Activated CD8-positive, alpha-beta T cell treated with anti-CD3 and anti-CD28 coated beads for 36 hours (primary cell): ENCODE measurements at regions not wholly inside any gene's neighbourhood (a gene's known extent, or its start where the extent isn't known, plus 50 kb on each side); places are given as distances from the start of the nearest gene placed in this dataset.
"Not testable (repeated sequence)": the region's sequence is repeated elsewhere in the genome, so short reads cannot be mapped to it uniquely, and the experiment has no call there.

ENCODE experiments used
- ATAC-seq: fragments of 200-7000 bp; cut with Tn5 transposase; one replicate; pipeline ENCODE4 v1.10.0; 2021; ENCODE audit warnings: mild to moderate bottlenecking, moderate library complexity
- CTCF ChIA-PET: fragments of 350-600 bp; sonication (Branson Sonifier 250); formaldehyde crosslinking; loops from one replicate; lab custom pipeline; 2021; ENCODE audit warnings: antibody characterized with exemption; lab: Charles Lee
- POLR2A ChIA-PET: fragments of 350-600 bp; sonication (Branson Sonifier 250); formaldehyde crosslinking; loops from one replicate; lab custom pipeline; 2021; ENCODE audit warnings: antibody characterized with exemption; lab: Charles Lee
- DNase-seq: peaks from one replicate; pipeline ENCODE4 v3.0.0-alpha.2; 2020
- H3K27ac Mint-ChIP-seq: one replicate; pipeline ENCODE4 v1.8.0; 2021; ENCODE audit warnings: mild to moderate bottlenecking, mixed read lengths
- H3K27me3 Mint-ChIP-seq: one replicate; pipeline ENCODE4 v1.8.0; 2021; ENCODE audit warnings: mixed read lengths
- H3K36me3 Mint-ChIP-seq: one replicate; pipeline ENCODE4 v1.8.0; 2021; ENCODE audit warnings: low read depth, mixed read lengths
- H3K4me1 Mint-ChIP-seq: one replicate; pipeline ENCODE4 v1.8.0; 2021; ENCODE audit warnings: low read depth, mixed read lengths
- H3K4me3 Mint-ChIP-seq: one replicate; pipeline ENCODE4 v1.8.0; 2021; ENCODE audit warnings: mild to moderate bottlenecking, moderate library complexity, mixed read lengths
- H3K9me3 Mint-ChIP-seq: one replicate; pipeline ENCODE4 v1.8.0; 2021; ENCODE audit warnings: mixed read lengths
- CTCF ChIP-seq: fragments of 200-600 bp; IDR thresholded peaks from one replicate; pipeline ENCODE4 v1.8.0; 2022; ENCODE audit warnings: antibody characterized with exemption, mild to moderate bottlenecking
- intact Hi-C: fragments of 100-400 bp; cut with micrococcal nuclease; formaldehyde crosslinking; loops from one replicate; pipeline ENCODE4 v1.10.0; 2022

GRCh38 chr20:7792150-7792869 is 147.9 kb downstream of the HAO1 start:
- Mint-ChIP-seq H3K27ac (no peak overlapping the region), H3K4me3 (no peak overlapping the region), H3K9me3 (peaks cover 1% of the 10 kb centered on the region), H3K27me3 (no peaks in the 10 kb centered on the region), H3K36me3 (no peaks in the 10 kb centered on the region), H3K4me1 (no peaks in the 10 kb centered on the region)
- ATAC-seq (no peak), DNase-seq (no peak)
- ChIA-PET POLR2A (no interaction called here), CTCF (no interaction called here)
- TF ChIP-seq CTCF: no peak
- intact Hi-C loops: no loop called here

GRCh38 chr20:7798176-7798575 is 142.1 kb downstream of the HAO1 start:
- no peak for TF ChIP-seq CTCF
- POLR2A ChIA-PET: no interaction called here
- ATAC-seq: no peak

GRCh38 chr20:7799862-7800261 is 140.4 kb downstream of the HAO1 start:
- ATAC-seq (no peak), DNase-seq (no peak)
- intact Hi-C loops: no loop called here
- H3K27me3 Mint-ChIP-seq: no peaks in the 10 kb centered on the region
- H3K4me1 Mint-ChIP-seq: no peaks in the 10 kb centered on the region
- ChIA-PET CTCF (no interaction called here), POLR2A (no interaction called here)
- H3K4me3 Mint-ChIP-seq: no peak overlapping the region
- TF ChIP-seq CTCF: no peak
- peaks cover 2% of the 10 kb centered on the region for H3K9me3 Mint-ChIP-seq
- H3K27ac Mint-ChIP-seq: no peak overlapping the region
- H3K36me3 Mint-ChIP-seq: no peaks in the 10 kb centered on the region

More at GRCh38 chr20:7798176-7798575, 142.1 kb downstream of the HAO1 start:
- no peak overlapping the region for H3K4me3 Mint-ChIP-seq
- H3K27ac Mint-ChIP-seq: no peak overlapping the region
- H3K4me1 Mint-ChIP-seq: no peaks in the 10 kb centered on the region
- no peaks in the 10 kb centered on the region for H3K27me3 Mint-ChIP-seq
- DNase-seq: no peak
- no peaks in the 10 kb centered on the region for H3K36me3 Mint-ChIP-seq
- H3K9me3 Mint-ChIP-seq: peaks cover 2% of the 10 kb centered on the region
- CTCF ChIA-PET: no interaction called here
- intact Hi-C loops: no loop called here

- H3K4me3 Mint-ChIP-seq, intact Hi-C loops, H3K9me3 Mint-ChIP-seq, CTCF ChIA-PET, H3K27ac Mint-ChIP-seq, ATAC-seq, H3K4me1 Mint-ChIP-seq, DNase-seq, POLR2A ChIA-PET, H3K36me3 Mint-ChIP-seq, H3K27me3 Mint-ChIP-seq: not testable (repeated sequence)
Measured at GRCh38 chr20:7803411-7804151, 136.7 kb downstream of the HAO1 start.

- DNase-seq (no peak), ATAC-seq (no peak)
- H3K4me3 Mint-ChIP-seq: no peak overlapping the region
- H3K36me3 Mint-ChIP-seq: no peaks in the 10 kb centered on the region
- H3K9me3 Mint-ChIP-seq: peaks cover 17% of the 10 kb centered on the region
- no peaks in the 10 kb centered on the region for H3K4me1 Mint-ChIP-seq
- no peak for TF ChIP-seq CTCF
- H3K27ac Mint-ChIP-seq: no peak overlapping the region
- intact Hi-C loops: no loop called here
- POLR2A ChIA-PET: no interaction called here
- CTCF ChIA-PET: no interaction called here
- no peaks in the 10 kb centered on the region for H3K27me3 Mint-ChIP-seq
Measured at GRCh38 chr20:7806831-7807230, 133.4 kb downstream of the HAO1 start.
